Right lobe of liver (tissue), 4 donors: ENCODE measurements at regions not wholly inside any gene's neighbourhood (a gene's known extent, or its start where the extent isn't known, plus 50 kb on each side); places are given as distances from the start of the nearest gene placed in this dataset.

Experiments
- CTCF ChIP-seq, 4 donors: fragments of 200-600 bp in 3 of 4; fragments of 450-650 bp in 1 of 4; IDR thresholded peaks; one replicate each; pipeline versions ENCODE4 v1.5.1 to v1.8.0; 2016 to 2022; ENCODE audit warnings: antibody characterized with exemption in 4 of 4, mild to moderate bottlenecking in 2 of 4
- POLR2A ChIP-seq: fragments of 450-650 bp; IDR thresholded peaks from one replicate; pipeline ENCODE4 v1.6.1; 2017; ENCODE audit warnings: antibody characterized with exemption, mild to moderate bottlenecking
- donor health status: DM: no; HTN: no; CAD: no.
- donor health status: DM: no; HTN: no; CAD: no.
- donor health status: DM: no; HTN: yes; CAD: no.

GRCh38 chr5:82399111-82399510, 121.0 kb upstream of the RPS23 start:
- TF ChIP-seq CTCF (IDR thresholded peaks at IDR 0.05), result no peak
- TF ChIP-seq POLR2A, result no peak
